Prostate gland (tissue), 2 donors: ENCODE measurements at regions not wholly inside any gene's neighbourhood (a gene's known extent, or its start where the extent isn't known, plus 50 kb on each side); places are given as distances from the start of the nearest gene placed in this dataset.

Experiments
- CTCF ChIP-seq, 4 experiments: fragments of 200-600 bp in 2 of 4; fragments of 450-650 bp in 2 of 4; sonication (generic) in 2 of 4; IDR thresholded peaks; 1 replicate in 3 of 4; 2 replicates in 1 of 4; pipeline ENCODE4 v1.5.1; 2016 to 2019; ENCODE audit warnings: antibody characterized with exemption in 4 of 4, mild to moderate bottlenecking in 2 of 4, moderate library complexity in 2 of 4
- POLR2A ChIP-seq: fragments of 450-650 bp; IDR thresholded peaks from one replicate; pipeline ENCODE4 v1.6.1; 2016; ENCODE audit warnings: antibody characterized with exemption, mild to moderate bottlenecking
- POLR2AphosphoS5 ChIP-seq: sonication (generic); formaldehyde crosslinking; IDR thresholded peaks from one replicate; pipeline ENCODE4 v1.6.1; 2017; ENCODE audit warnings: antibody characterized with exemption

- TF ChIP-seq POLR2AphosphoS5 (no peak), CTCF (IDR thresholded peaks at IDR 0.05) (no peak), POLR2A (no peak)
These were observed 1829.0 kb upstream of the PCDH7 start for GRCh38 chr4:28890949-28891775.
